AG09309 (cell line): ENCODE measurements at regions not wholly inside any gene's neighbourhood (a gene's known extent, or its start where the extent isn't known, plus 50 kb on each side); places are given as distances from the start of the nearest gene placed in this dataset.

ENCODE experiments used
- DNase-seq: peaks from one replicate; pipeline ENCODE4 v3.0.0-alpha.2; 2010; ENCODE audit warnings: low read depth
- H3K4me3 ChIP-seq: 2 replicates; pipeline ENCODE4 v1.5.1; 2011; ENCODE audit warnings: mild to moderate bottlenecking, low read depth, low read length, moderate library complexity; ENCODE audit not compliant: control insufficient read depth
- CTCF ChIP-seq: IDR thresholded peaks from 2 replicates; pipeline ENCODE4 v1.5.1; 2011; ENCODE audit warnings: mild to moderate bottlenecking, low read depth, low read length, inconsistent platforms; ENCODE audit not compliant: insufficient read depth, control insufficient read depth; ENCODE audit errors: missing control alignments

GRCh38 chr14:101025696-101026095, 122.2 kb upstream of the RTL1 start:
- no peak for DNase-seq
- no peak for TF ChIP-seq CTCF
- no peak overlapping the region for H3K4me3 ChIP-seq

DNA sequence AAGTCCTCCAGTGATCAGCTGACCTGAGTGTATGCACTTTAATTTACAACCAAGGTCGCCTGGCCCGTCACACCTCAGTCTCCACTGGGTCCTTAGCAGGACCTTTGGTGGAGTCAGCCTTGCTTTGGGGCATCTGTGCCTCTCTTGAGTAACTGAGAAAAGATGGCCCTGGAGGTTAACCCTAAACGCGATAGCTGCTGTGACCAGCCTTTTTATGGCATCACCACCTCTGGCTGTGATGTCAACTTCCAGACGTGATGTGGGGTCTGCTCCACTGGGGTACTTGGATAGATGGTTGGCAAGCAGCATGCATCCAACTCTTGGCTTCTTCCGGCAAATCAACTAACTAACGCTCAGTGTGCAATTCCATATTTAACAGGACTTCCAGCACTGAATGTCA, 122.8 kb upstream of the RTL1 start:
- no peak overlapping the region for H3K4me3 ChIP-seq
- no peak for DNase-seq
- TF ChIP-seq CTCF = no peak

DNA sequence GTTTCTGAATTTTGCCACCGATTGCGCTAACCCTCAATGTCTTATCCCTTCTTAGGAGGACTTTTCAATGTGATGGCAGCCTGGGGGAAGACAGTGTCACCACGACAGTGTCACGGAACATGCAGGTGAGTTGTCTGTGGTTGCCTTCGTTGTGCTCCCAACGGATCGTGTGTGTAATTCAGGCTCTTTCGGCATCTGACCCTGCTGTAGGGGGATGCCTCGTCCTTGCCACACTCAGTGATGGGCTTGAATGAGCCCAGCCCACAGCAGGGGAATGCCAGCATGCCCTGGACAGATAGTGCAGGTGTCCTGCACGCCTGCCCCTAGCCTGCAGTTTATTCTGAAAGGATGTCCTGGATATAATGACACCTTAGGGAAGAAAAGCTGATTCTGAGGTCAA, 123.8 kb upstream of the RTL1 start:
- DNase-seq = no peak
- no peak for TF ChIP-seq CTCF

GRCh38 chr14:101027966-101028365, 124.4 kb upstream of the RTL1 start:
- no peak for DNase-seq
- no peak overlapping the region for H3K4me3 ChIP-seq
- no peak for TF ChIP-seq CTCF

More for the DNA sequence above, 123.8 kb upstream of the RTL1 start:
- H3K4me3 ChIP-seq = no peak overlapping the region

DNA sequence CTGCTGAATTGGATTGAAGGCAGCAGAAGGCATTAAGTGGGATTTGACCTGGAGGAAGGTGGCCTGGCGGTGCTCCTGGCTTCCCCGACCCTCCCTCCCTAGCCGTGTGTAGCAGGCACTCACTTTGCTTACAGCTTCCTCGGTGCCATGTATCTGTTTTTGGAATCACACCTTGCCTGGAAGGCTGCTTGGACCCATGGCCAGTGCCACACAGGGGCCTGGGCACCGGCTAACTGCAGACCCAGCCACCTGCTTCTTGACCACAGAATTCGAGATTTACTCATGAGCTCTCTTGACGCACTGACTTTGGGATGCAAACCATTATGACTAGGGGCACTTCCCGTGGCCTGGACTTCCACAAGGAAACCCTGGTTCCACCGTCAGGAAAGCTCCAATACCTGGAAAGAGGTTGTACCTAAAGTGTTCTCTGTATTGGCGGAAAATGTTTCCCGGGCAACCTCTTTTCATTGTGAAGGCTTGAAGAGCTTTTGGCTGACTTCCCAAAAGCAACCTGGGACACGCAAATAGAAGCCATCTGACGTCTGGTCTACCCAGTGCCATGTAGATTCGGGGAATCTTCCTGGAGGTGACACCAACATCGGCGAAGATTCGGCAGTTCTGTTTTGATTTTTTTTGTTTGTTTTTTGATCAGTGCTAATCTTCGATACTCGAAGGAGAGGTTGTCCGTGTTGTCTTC, 125.6 kb upstream of the RTL1 start:
- no peak overlapping the region for H3K4me3 ChIP-seq
- DNase-seq = no peak
- no peak for TF ChIP-seq CTCF

GRCh38 chr14:101029668-101030290, 126.3 kb upstream of the RTL1 start:
- no peak overlapping the region for H3K4me3 ChIP-seq
- TF ChIP-seq CTCF = no peak
- DNase-seq = no peak
